NCI-H1417 treated with DMSO at 0.1 percent for 48 hours (cell line): ENCODE measurements at regions not wholly inside any gene's neighbourhood (a gene's known extent, or its start where the extent isn't known, plus 50 kb on each side); places are given as distances from the start of the nearest gene placed in this dataset.

Experiments used
- DNase-seq: peaks from one replicate; lab custom pipeline; 2025; lab: John Stamatoyannopoulos, UW

- no peak for DNase-seq
Measured at GRCh38 chr4:28675582-28675981, 1814.9 kb downstream of the STIM2 start.

GRCh38 chr4:28677808-28678207 is 1817.2 kb downstream of the STIM2 start:
- no peak for DNase-seq

GRCh38 chr4:28682847-28683246 is 1822.2 kb downstream of the STIM2 start:
- no peak for DNase-seq

GRCh38 chr4:28686618-28687017 is 1826.0 kb downstream of the STIM2 start:
- DNase-seq: no peak

GRCh38 chr4:28690890-28691289 is 1830.2 kb downstream of the STIM2 start:
- no peak for DNase-seq

- no peak for DNase-seq
Measured at GRCh38 chr4:28702571-28702970, 1841.9 kb downstream of the STIM2 start.

GRCh38 chr4:28709891-28710290 is 1849.2 kb downstream of the STIM2 start:
- DNase-seq: no peak

GRCh38 chr4:28723371-28723770 is 1862.7 kb downstream of the STIM2 start:
- no peak for DNase-seq

- no peak for DNase-seq
Measured at GRCh38 chr4:28724239-28724638, 1863.6 kb downstream of the STIM2 start.

- DNase-seq: no peak
Measured at GRCh38 chr4:28730304-28730703, 1869.7 kb downstream of the STIM2 start.

GRCh38 chr4:28744066-28744465 is 1883.4 kb downstream of the STIM2 start:
- no peak for DNase-seq

GRCh38 chr4:28754376-28754775 is 1893.7 kb downstream of the STIM2 start:
- DNase-seq: no peak

GRCh38 chr4:28755081-28755480 is 1894.4 kb downstream of the STIM2 start:
- no peak for DNase-seq

GRCh38 chr4:28759064-28759463 is 1898.4 kb downstream of the STIM2 start:
- DNase-seq: no peak

GRCh38 chr4:28760003-28760402 is 1899.4 kb downstream of the STIM2 start:
- no peak for DNase-seq

- DNase-seq: no peak
Measured at GRCh38 chr4:28772066-28772465, 1911.4 kb downstream of the STIM2 start.

GRCh38 chr4:28772788-28773187 is 1912.1 kb downstream of the STIM2 start:
- no peak for DNase-seq

- DNase-seq: no peak
Measured at GRCh38 chr4:28774344-28774743, 1913.7 kb downstream of the STIM2 start.

GRCh38 chr4:28776004-28776403 is 1915.4 kb downstream of the STIM2 start:
- DNase-seq: no peak

GRCh38 chr4:28784188-28784587 is 1923.5 kb downstream of the STIM2 start:
- DNase-seq: no peak

- DNase-seq: no peak
Measured at GRCh38 chr4:28787947-28788346, 1927.3 kb downstream of the STIM2 start.

GRCh38 chr4:28788929-28789490 is 1928.4 kb downstream of the STIM2 start:
- no peak for DNase-seq

GRCh38 chr4:28792917-28793597 is 1927.1 kb upstream of the PCDH7 start:
- no peak for DNase-seq

GRCh38 chr4:28799696-28800095 is 1920.5 kb upstream of the PCDH7 start:
- no peak for DNase-seq
